C4-2B (cell line): ENCODE measurements at regions not wholly inside any gene's neighbourhood (a gene's known extent, or its start where the extent isn't known, plus 50 kb on each side); places are given as distances from the start of the nearest gene placed in this dataset.

Experiments
- ZFX ChIP-seq: fragments of 450-650 bp; IDR thresholded peaks from 2 replicates; pipeline ENCODE4 v1.6.1; 2017
- TF ChIP-seq, protein P1 (sequence below): fragments of 450-650 bp; conservative IDR thresholded peaks from 2 replicates; pipeline ENCODE4 v1.5.1; 2017; ENCODE audit warnings: mild to moderate bottlenecking

DNA sequence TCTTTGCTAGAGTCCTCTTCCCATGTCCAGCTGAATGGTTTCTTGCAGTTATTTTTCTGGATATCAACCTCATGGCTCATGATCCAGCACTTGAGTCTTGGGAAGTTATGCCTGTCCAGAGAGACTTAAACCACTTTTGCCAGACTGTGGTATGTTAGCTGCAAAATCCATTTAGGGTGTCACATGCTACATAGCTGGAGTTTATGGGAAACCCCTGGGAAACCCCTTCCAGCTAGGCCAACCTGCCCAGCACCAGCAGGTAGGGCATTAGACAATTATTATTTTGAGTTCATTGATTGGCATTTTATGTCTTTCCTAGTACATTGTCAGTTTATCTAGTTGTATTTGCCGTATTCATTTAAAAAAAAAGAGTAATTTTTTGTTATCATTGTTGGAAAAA is 797.8 kb downstream of the EFNB2 start:
- TF ChIP-seq, protein P1, sequence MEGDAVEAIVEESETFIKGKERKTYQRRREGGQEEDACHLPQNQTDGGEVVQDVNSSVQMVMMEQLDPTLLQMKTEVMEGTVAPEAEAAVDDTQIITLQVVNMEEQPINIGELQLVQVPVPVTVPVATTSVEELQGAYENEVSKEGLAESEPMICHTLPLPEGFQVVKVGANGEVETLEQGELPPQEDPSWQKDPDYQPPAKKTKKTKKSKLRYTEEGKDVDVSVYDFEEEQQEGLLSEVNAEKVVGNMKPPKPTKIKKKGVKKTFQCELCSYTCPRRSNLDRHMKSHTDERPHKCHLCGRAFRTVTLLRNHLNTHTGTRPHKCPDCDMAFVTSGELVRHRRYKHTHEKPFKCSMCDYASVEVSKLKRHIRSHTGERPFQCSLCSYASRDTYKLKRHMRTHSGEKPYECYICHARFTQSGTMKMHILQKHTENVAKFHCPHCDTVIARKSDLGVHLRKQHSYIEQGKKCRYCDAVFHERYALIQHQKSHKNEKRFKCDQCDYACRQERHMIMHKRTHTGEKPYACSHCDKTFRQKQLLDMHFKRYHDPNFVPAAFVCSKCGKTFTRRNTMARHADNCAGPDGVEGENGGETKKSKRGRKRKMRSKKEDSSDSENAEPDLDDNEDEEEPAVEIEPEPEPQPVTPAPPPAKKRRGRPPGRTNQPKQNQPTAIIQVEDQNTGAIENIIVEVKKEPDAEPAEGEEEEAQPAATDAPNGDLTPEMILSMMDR = no peak
- no peak for TF ChIP-seq ZFX
